HCT116 (cell line): ENCODE measurements at regions not wholly inside any gene's neighbourhood (a gene's known extent, or its start where the extent isn't known, plus 50 kb on each side); places are given as distances from the start of the nearest gene placed in this dataset.

ENCODE experiments used
- ATAC-seq: fragments of 200-7000 bp; cut with Tn5 transposase; 2 replicates; pipeline ENCODE4 v1.9.1; 2020; ENCODE audit warnings: mild to moderate bottlenecking, moderate library complexity
- BruUV-seq: library from RNA; stranded (reverse); fragments of 400-500 nt; replicated peaks from 2 replicates; lab custom pipeline; 2021; lab: Mats Ljungman, UMichigan
- CTCF ChIA-PET: fragments of 300-600 bp; sonication (Branson Sonifier 250); formaldehyde crosslinking; loops from one replicate; lab custom pipeline; 2021; ENCODE audit warnings: antibody characterized with exemption; lab: Charles Lee
- POLR2A ChIA-PET: fragments of 300-600, 350-600 bp; sonication (Branson Sonifier 250); formaldehyde crosslinking; loops from one replicate; lab custom pipeline; 2021; ENCODE audit warnings: antibody characterized with exemption; lab: Charles Lee
- RAD21 ChIA-PET, 2 experiments: fragments of 300-600 bp; sonication (Branson Sonifier 250); formaldehyde crosslinking; loops; one replicate each; lab custom pipeline; 2023; ENCODE audit warnings: low total read pairs in 2 of 2; ENCODE audit not compliant: uncharacterized antibody in 2 of 2, unreplicated experiment in 2 of 2, low non-redundant PET in 1 of 2; lab: Charles Lee
- DNase-seq: peaks from one replicate; pipeline ENCODE4 v3.0.0-alpha.2; 2010; ENCODE audit warnings: low read depth, low spot score
- H2AFZ ChIP-seq: fragments of 200-600 bp; shearing (Covaris generic), sonication (generic); 2 replicates; pipeline ENCODE4 v1.6.1; 2017; ENCODE audit warnings: low read depth, mixed run types, mixed read lengths, antibody characterized with exemption, low read length; ENCODE audit not compliant: poor library complexity, severe bottlenecking
- H3K27ac ChIP-seq: 2 replicates; pipeline ENCODE4 v1.5.1; 2012; ENCODE audit warnings: low read depth, low read length
- H3K27me3 ChIP-seq: fragments of 200-600 bp; sonication (generic); 2 replicates; pipeline ENCODE4 v1.6.1; 2016; ENCODE audit warnings: mixed run types, low read length, mixed read lengths; ENCODE audit not compliant: insufficient read depth
- H3K36me3 ChIP-seq, 2 experiments: fragments of 200-500 bp in 1 of 2; fragments of 200-600 bp in 1 of 2; sonication (Bioruptor generic) in 1 of 2; sonication (generic) in 1 of 2; 2 replicates each; pipeline versions ENCODE4 v1.5.1 to v1.6.1; 2014 to 2016; ENCODE audit warnings: low read length in 2 of 2, inconsistent platforms in 1 of 2, mixed read lengths in 1 of 2, mixed run types in 1 of 2; ENCODE audit not compliant: insufficient read depth in 2 of 2, control insufficient read depth in 1 of 2
- H3K4me1 ChIP-seq, 2 experiments: fragments of 200-600 bp in 1 of 2; sonication (generic) in 1 of 2; 2 replicates each; pipeline versions ENCODE4 v1.5.1 to v1.6.1; 2012 to 2017; ENCODE audit warnings: low read length in 2 of 2, inconsistent platforms in 1 of 2, mild to moderate bottlenecking in 1 of 2, mixed read lengths in 1 of 2, mixed run types in 1 of 2, moderate library complexity in 1 of 2; ENCODE audit not compliant: insufficient read depth in 2 of 2, control insufficient read depth in 1 of 2
- H3K4me2 ChIP-seq: fragments of 200-600 bp; sonication (generic); 2 replicates; pipeline ENCODE4 v1.6.1; 2017; ENCODE audit warnings: mixed run types, low read length, mixed read lengths
- H3K4me3 ChIP-seq, 2 experiments: fragments of 200-600 bp in 1 of 2; sonication (generic) in 1 of 2; replicated peaks in 1 of 2; 2 replicates each; pipeline ENCODE4 v1.5.1; 2011 to 2016; ENCODE audit warnings: low read length in 2 of 2, control low read depth in 1 of 2, low read depth in 1 of 2, mild to moderate bottlenecking in 1 of 2, mixed read lengths in 1 of 2, mixed run types in 1 of 2
- H3K79me2 ChIP-seq: fragments of 200-600 bp; sonication (generic); 2 replicates; pipeline ENCODE4 v1.6.1; 2017; ENCODE audit warnings: mild to moderate bottlenecking, mixed run types, low read length, moderate library complexity, mixed read lengths; ENCODE audit not compliant: insufficient read depth
- H3K9ac ChIP-seq: fragments of 200-600 bp; sonication (generic); 2 replicates; pipeline ENCODE4 v1.6.1; 2016; ENCODE audit warnings: low read length, mixed read lengths
- H3K9me2 ChIP-seq: fragments of 200-600 bp; sonication (generic), shearing (Covaris generic); 2 replicates; pipeline ENCODE4 v1.6.1; 2017; ENCODE audit warnings: mixed run types, mild to moderate bottlenecking, moderate library complexity; ENCODE audit not compliant: insufficient read depth
- H3K9me3 ChIP-seq, 2 experiments: fragments of 200-500 bp in 1 of 2; fragments of 200-600 bp in 1 of 2; sonication (Bioruptor generic) in 1 of 2; sonication (generic) in 1 of 2; 2 replicates each; pipeline ENCODE4 v1.6.1; 2014 to 2017; ENCODE audit warnings: low read length in 2 of 2, mixed read lengths in 2 of 2, inconsistent platforms in 1 of 2, low read depth in 1 of 2, mild to moderate bottlenecking in 1 of 2, mixed run types in 1 of 2, moderate library complexity in 1 of 2; ENCODE audit not compliant: control insufficient read depth in 1 of 2, insufficient read depth in 1 of 2
- H4K20me1 ChIP-seq: fragments of 200-600 bp; sonication (generic), shearing (Covaris generic); 2 replicates; pipeline ENCODE4 v1.6.1; 2017; ENCODE audit warnings: mixed run types, mild to moderate bottlenecking, moderate library complexity; ENCODE audit not compliant: insufficient read depth
- CBX3 ChIP-seq: IDR thresholded peaks from 2 replicates; pipeline ENCODE4 v1.6.1; 2012; ENCODE audit warnings: low read depth
- CEBPB ChIP-seq: IDR thresholded peaks from 2 replicates; pipeline ENCODE4 v1.6.1; 2012; ENCODE audit warnings: low read depth
- ELF1 ChIP-seq: IDR thresholded peaks from 2 replicates; pipeline ENCODE4 v1.6.1; 2012; ENCODE audit warnings: low read depth, borderline replicate concordance
- EZH2 ChIP-seq: fragments of 200-600 bp; sonication (generic); IDR thresholded peaks from 2 replicates; pipeline ENCODE4 v1.6.1; 2017; ENCODE audit warnings: antibody characterized with exemption, mixed run types
- FOSL1 ChIP-seq: IDR thresholded peaks from 2 replicates; pipeline ENCODE4 v1.6.1; 2012; ENCODE audit warnings: low read depth
- JUND ChIP-seq: IDR thresholded peaks from 2 replicates; pipeline ENCODE4 v1.6.1; 2012
- MAX ChIP-seq: IDR thresholded peaks from 2 replicates; pipeline ENCODE4 v1.6.1; 2012
- POLR2A ChIP-seq: IDR thresholded peaks from 2 replicates; pipeline ENCODE4 v1.7.0; 2011; ENCODE audit warnings: borderline replicate concordance; ENCODE audit not compliant: insufficient read depth, insufficient read length; ENCODE audit errors: extremely low read depth
- POLR2AphosphoS5 ChIP-seq: IDR thresholded peaks from 2 replicates; pipeline ENCODE4 v1.6.1; 2011; ENCODE audit warnings: mild to moderate bottlenecking, low read depth, low read length, moderate library complexity
- RAD21 ChIP-seq: IDR thresholded peaks from 2 replicates; pipeline ENCODE4 v1.6.1; 2012; ENCODE audit warnings: low read depth, mild to moderate bottlenecking
- SIN3A ChIP-seq: IDR thresholded peaks from 2 replicates; pipeline ENCODE4 v1.6.1; 2012; ENCODE audit warnings: low read depth
- SP1 ChIP-seq: IDR thresholded peaks from 2 replicates; pipeline ENCODE4 v1.6.1; 2012; ENCODE audit warnings: low read depth
- SRF ChIP-seq: IDR thresholded peaks from 2 replicates; pipeline ENCODE4 v1.6.1; 2012; ENCODE audit warnings: low read depth
- TCF7L2 ChIP-seq: IDR thresholded peaks from 2 replicates; pipeline ENCODE4 v1.7.0; 2011; ENCODE audit warnings: borderline replicate concordance, inconsistent platforms; ENCODE audit not compliant: insufficient read depth, insufficient read length; ENCODE audit errors: extremely low read depth
- YY1 ChIP-seq: IDR thresholded peaks from 2 replicates; pipeline ENCODE4 v1.6.1; 2011; ENCODE audit warnings: low read length, low read depth, moderate library complexity, mild to moderate bottlenecking; ENCODE audit not compliant: insufficient replicate concordance; ENCODE audit errors: extremely low read depth
- ZBTB33 ChIP-seq: IDR thresholded peaks from 2 replicates; pipeline ENCODE4 v1.6.1; 2011; ENCODE audit warnings: mild to moderate bottlenecking, low read length, moderate library complexity; ENCODE audit not compliant: insufficient replicate concordance; ENCODE audit errors: extremely low read depth
- ZFX ChIP-seq: fragments of 450-650 bp; IDR thresholded peaks from 2 replicates; pipeline ENCODE4 v1.6.1; 2017
- intact Hi-C: fragments of 100-400 bp; cut with micrococcal nuclease; formaldehyde crosslinking; loops from 2 replicates; pipeline ENCODE4 v1.10.0; 2022

- TF ChIP-seq FOSL1 (no peak), MAX (no peak), CEBPB (no peak), TCF7L2 (no peak), ELF1 (no peak), ZFX (no peak), POLR2A (no peak), ZBTB33 (no peak)
- TF ChIP-seq, all 23 proteins: peak for 0
- Histone ChIP-seq H3K4me3 (no peak overlapping the region), H3K4me1 (no peaks in the 10 kb centered on the region), H3K4me2 (no peak overlapping the region), H3K79me2 (no peaks in the 10 kb centered on the region), H3K9ac (no peak overlapping the region), H3K36me3 (no peaks in the 10 kb centered on the region), H4K20me1 (no peaks in the 10 kb centered on the region), H2AFZ (no peak overlapping the region), H3K9me3 (peaks cover 7 to 9% of the 10 kb centered on the region in 2 experiments; a peak in 2 of 4 replicates), H3K9me2 (no peaks in the 10 kb centered on the region), H3K27me3 (no peaks in the 10 kb centered on the region), H3K27ac (no peak overlapping the region)
- no peak for ATAC-seq
- ChIA-PET POLR2A (no interaction called here), RAD21 (no interaction called here), CTCF (no interaction called here)
- BruUV-seq = no TSS peak
- no peak for DNase-seq
- intact Hi-C loops = no loop called here
Observed at GRCh38 chr14:25518364-25518763, 468.4 kb upstream of the STXBP6 start.

GRCh38 chr14:25516838-25517237, 466.9 kb upstream of the STXBP6 start:
- Histone ChIP-seq H3K9me2 (no peaks in the 10 kb centered on the region), H3K9me3 (peaks cover 4 to 9% of the 10 kb centered on the region in 2 experiments; a peak in 2 of 4 replicates), H3K9ac (no peak overlapping the region), H3K27ac (no peak overlapping the region), H3K79me2 (no peaks in the 10 kb centered on the region), H3K4me3 (no peak overlapping the region), H4K20me1 (no peaks in the 10 kb centered on the region), H3K36me3 (no peaks in the 10 kb centered on the region), H3K4me1 (no peaks in the 10 kb centered on the region), H3K27me3 (no peaks in the 10 kb centered on the region), H3K4me2 (no peak overlapping the region), H2AFZ (no peak overlapping the region)
- intact Hi-C loops = no loop called here
- ChIA-PET RAD21 (no interaction called here), CTCF (no interaction called here), POLR2A (no interaction called here)
- ATAC-seq (no peak), DNase-seq (no peak)
- BruUV-seq = no TSS peak
- TF ChIP-seq CBX3 = no peak
- no peak for TF ChIP-seq POLR2A
- TF ChIP-seq SRF = no peak
- TF ChIP-seq SIN3A = no peak
- TF ChIP-seq FOSL1 = no peak
- TF ChIP-seq ZBTB33 = no peak
- no peak for TF ChIP-seq SP1
- TF ChIP-seq JUND = no peak
- TF ChIP-seq EZH2 = no peak
- TF ChIP-seq POLR2AphosphoS5 = no peak
- no peak for TF ChIP-seq YY1
- no peak for TF ChIP-seq RAD21
